ENCODE measurements at regions not wholly inside any gene's neighbourhood (a gene's known extent, or its start where the extent isn't known, plus 50 kb on each side); places are given as distances from the start of the nearest gene placed in this dataset.

GRCh38 chr6:164048840-164049516 lies 634.5 kb downstream of the QKI start (continued):
- TF ChIP-seq ZNF883 (CRISPR knock-in tag; IDR thresholded peaks at IDR 0.05; ENCODE audit: not compliant biosample characterization) = no peak
- TF ChIP-seq ZNF430 (CRISPR knock-in tag; IDR thresholded peaks at IDR 0.05) = no peak
- TF ChIP-seq NKX3-1 (CRISPR knock-in tag; IDR thresholded peaks at IDR 0.05) = no peak
- no peak for TF ChIP-seq SMARCC2 (IDR thresholded peaks at IDR 0.05)
- no peak for TF ChIP-seq ZBTB3 (CRISPR knock-in tag; IDR thresholded peaks at IDR 0.05; ENCODE audit: borderline replicate concordance, low read depth)
- no peak for TF ChIP-seq ZNF660 (CRISPR knock-in tag; IDR thresholded peaks at IDR 0.05; ENCODE audit: borderline replicate concordance, low read depth)

DNA sequence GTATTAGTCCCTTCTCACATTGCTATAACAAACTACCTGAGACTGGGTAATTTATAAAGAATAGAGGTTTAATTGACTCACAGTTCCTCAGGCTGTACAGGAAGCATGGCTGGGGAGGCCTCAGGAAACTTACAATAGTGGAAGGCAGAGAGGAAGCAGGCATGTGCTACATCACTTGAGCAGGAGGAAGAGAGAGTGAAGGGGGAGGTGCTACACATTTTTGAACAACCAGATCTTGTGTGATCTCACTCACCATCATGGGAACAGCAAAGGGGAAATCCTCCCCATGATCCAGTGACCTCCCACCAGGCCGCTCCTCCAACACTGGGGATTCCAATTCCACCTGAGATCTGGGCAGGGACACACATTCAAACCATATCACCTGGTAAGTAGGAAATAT lies 630.6 kb downstream of the QKI start:
- ATAC-seq (no peak), DNase-seq (ENCODE audit: low spot score) (no peak), FAIRE-seq (no peak)
- Histone ChIP-seq H3K4me2 (ENCODE audit: low read depth, low read length) (no peak overlapping the region), H4K20me1 (ENCODE audit: insufficient read depth, low read length) (no peaks in the 10 kb centered on the region), H3K9ac (ENCODE audit: insufficient read depth, low read depth, low read length) (no peak overlapping the region), H3K9me3 (ENCODE audit: low read length) (0 out of 2 replicates have a peak, but pooled peaks cover 5% of the 10 kb centered on the region), H3K27ac (ENCODE audit: extremely low read length, insufficient read depth, low read length) (no peak overlapping the region), H3K4me3 (replicated peaks in 1 of 3; ENCODE audit: insufficient read depth in 1 of 3, low read depth in 2 of 3, low read length in 3 of 3) (no peak overlapping the region), H3K27me3 (ENCODE audit: control insufficient read depth in 1 of 2, insufficient read depth in 2 of 2, low read length in 2 of 2) (no peaks in the 10 kb centered on the region; a peak in 1 of 5 replicates), H3K79me2 (ENCODE audit: insufficient read depth, low read length) (no peaks in the 10 kb centered on the region), H3K36me3 (replicated peaks in 1 of 2; ENCODE audit: control insufficient read depth in 1 of 2, insufficient read depth in 2 of 2, low read length in 2 of 2) (no peaks in the 10 kb centered on the region), H3K4me1 (ENCODE audit: insufficient read depth, low read length) (no peaks in the 10 kb centered on the region), H2AFZ (ENCODE audit: low read length) (no peak overlapping the region)
- 13% methylated on average over 1 of the region's 1 CpG for WGBS (ENCODE audit: low lambda C conversion rate)
- CTCF ChIA-PET (ENCODE audit: low intra/inter-chr PET ratio, low total read pairs) = no interaction called here
- in situ Hi-C loops (cut with HindIII; ENCODE audit: extremely low pct_ligation_motif_present, low pct_unique_long_range_greater_than_20kb) (no loop called here), intact Hi-C loops (cut with micrococcal nuclease; ENCODE audit: unreplicated experiment) (no loop called here)
- BruUV-seq (replicated peaks) = no TSS peak
- POLR2A ChIA-PET = no interaction called here
- TF ChIP-seq, protein P1, sequence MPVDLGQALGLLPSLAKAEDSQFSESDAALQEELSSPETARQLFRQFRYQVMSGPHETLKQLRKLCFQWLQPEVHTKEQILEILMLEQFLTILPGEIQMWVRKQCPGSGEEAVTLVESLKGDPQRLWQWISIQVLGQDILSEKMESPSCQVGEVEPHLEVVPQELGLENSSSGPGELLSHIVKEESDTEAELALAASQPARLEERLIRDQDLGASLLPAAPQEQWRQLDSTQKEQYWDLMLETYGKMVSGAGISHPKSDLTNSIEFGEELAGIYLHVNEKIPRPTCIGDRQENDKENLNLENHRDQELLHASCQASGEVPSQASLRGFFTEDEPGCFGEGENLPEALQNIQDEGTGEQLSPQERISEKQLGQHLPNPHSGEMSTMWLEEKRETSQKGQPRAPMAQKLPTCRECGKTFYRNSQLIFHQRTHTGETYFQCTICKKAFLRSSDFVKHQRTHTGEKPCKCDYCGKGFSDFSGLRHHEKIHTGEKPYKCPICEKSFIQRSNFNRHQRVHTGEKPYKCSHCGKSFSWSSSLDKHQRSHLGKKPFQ (CRISPR knock-in tag; IDR thresholded peaks at IDR 0.05; ENCODE audit: insufficient replicate concordance) = no peak
- TF ChIP-seq CC2D1A (CRISPR knock-in tag; IDR thresholded peaks at IDR 0.05) (no peak), TRIM24 (CRISPR knock-in tag; IDR thresholded peaks at IDR 0.05) (no peak), KDM2A (CRISPR knock-in tag; IDR thresholded peaks at IDR 0.05; ENCODE audit: borderline replicate concordance, low read depth) (no peak), NFE2L2 (IDR thresholded peaks at IDR 0.05; ENCODE audit: low read length) (no peak), SNRNP70 (IDR thresholded peaks at IDR 0.05; ENCODE audit: low read depth, low read length) (no peak), ZNF703 (CRISPR knock-in tag; IDR thresholded peaks at IDR 0.05; ENCODE audit: borderline replicate concordance) (no peak), USF2 (IDR thresholded peaks at IDR 0.05; ENCODE audit: low read depth, low read length) (no peak), USF2 (CRISPR knock-in tag; IDR thresholded peaks at IDR 0.05; ENCODE audit: borderline replicate concordance) (no peak)
- TF ChIP-seq, protein P2, sequence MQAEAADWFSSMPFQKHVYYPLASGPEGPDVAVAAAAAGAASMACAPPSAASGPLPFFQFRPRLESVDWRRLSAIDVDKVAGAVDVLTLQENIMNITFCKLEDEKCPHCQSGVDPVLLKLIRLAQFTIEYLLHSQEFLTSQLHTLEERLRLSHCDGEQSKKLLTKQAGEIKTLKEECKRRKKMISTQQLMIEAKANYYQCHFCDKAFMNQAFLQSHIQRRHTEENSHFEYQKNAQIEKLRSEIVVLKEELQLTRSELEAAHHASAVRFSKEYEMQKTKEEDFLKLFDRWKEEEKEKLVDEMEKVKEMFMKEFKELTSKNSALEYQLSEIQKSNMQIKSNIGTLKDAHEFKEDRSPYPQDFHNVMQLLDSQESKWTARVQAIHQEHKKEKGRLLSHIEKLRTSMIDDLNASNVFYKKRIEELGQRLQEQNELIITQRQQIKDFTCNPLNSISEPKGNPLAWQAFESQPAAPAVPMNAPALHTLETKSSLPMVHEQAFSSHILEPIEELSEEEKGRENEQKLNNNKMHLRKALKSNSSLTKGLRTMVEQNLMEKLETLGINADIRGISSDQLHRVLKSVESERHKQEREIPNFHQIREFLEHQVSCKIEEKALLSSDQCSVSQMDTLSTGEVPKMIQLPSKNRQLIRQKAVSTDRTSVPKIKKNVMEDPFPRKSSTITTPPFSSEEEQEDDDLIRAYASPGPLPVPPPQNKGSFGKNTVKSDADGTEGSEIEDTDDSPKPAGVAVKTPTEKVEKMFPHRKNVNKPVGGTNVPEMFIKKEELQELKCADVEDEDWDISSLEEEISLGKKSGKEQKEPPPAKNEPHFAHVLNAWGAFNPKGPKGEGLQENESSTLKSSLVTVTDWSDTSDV (CRISPR knock-in tag; IDR thresholded peaks at IDR 0.05) = no peak

Measured in HepG2 (cell line).